Tibial nerve (tissue), 4 donors: ENCODE measurements at regions not wholly inside any gene's neighbourhood (a gene's known extent, or its start where the extent isn't known, plus 50 kb on each side); places are given as distances from the start of the nearest gene placed in this dataset.

Experiments
- DNase-seq, 2 donors: peaks; one replicate each; pipeline ENCODE4 v3.0.0-alpha.2; 2019; ENCODE audit warnings: low spot score in 2 of 2
- H3K27ac ChIP-seq, 4 donors: fragments of 200-600 bp; sonication (generic) in 3 of 4; one replicate each; pipeline ENCODE4 v1.5.1; 2017 to 2019; ENCODE audit warnings: mild to moderate bottlenecking in 1 of 4
- H3K27me3 ChIP-seq, 2 donors: fragments of 200-600 bp; sonication (generic) in 1 of 2; one replicate each; pipeline versions ENCODE4 v1.5.1 to v1.6.0; 2017 to 2019
- H3K36me3 ChIP-seq, 3 donors: fragments of 200-600 bp; sonication (generic); one replicate each; pipeline ENCODE4 v1.5.1; 2018 to 2019
- H3K4me1 ChIP-seq, 4 donors: fragments of 200-600 bp; sonication (generic) in 3 of 4; one replicate each; pipeline ENCODE4 v1.5.1; 2017 to 2019
- H3K4me3 ChIP-seq, 4 donors: fragments of 200-600 bp; sonication (generic) in 3 of 4; one replicate each; pipeline ENCODE4 v1.5.1; 2017 to 2019; ENCODE audit warnings: mild to moderate bottlenecking in 1 of 4, moderate library complexity in 1 of 4
- H3K9me3 ChIP-seq, 4 donors: fragments of 200-600 bp; sonication (generic) in 3 of 4; one replicate each; pipeline ENCODE4 v1.5.1; 2017 to 2019
- EP300 ChIP-seq, 2 donors: sonication (generic); formaldehyde crosslinking; IDR thresholded peaks; one replicate each; pipeline ENCODE4 v1.6.1; 2017; ENCODE audit warnings: antibody characterized with exemption in 2 of 2, mild to moderate bottlenecking in 1 of 2
- POLR2A ChIP-seq, 2 donors: fragments of 450-650 bp; IDR thresholded peaks; one replicate each; pipeline ENCODE4 v1.6.1; 2017; ENCODE audit warnings: antibody characterized with exemption in 2 of 2, mild to moderate bottlenecking in 2 of 2, moderate library complexity in 2 of 2
- WGBS, 2 donors: methylation state at CpG; one replicate each; pipeline ENCODE4 v1.1.5; 2018; 5-methylcytosine and 5-hydroxymethylcytosine counted together
- TF ChIP-seq, protein P1 (sequence below), 5 experiments: fragments of 200-600 bp in 3 of 5; fragments of 450-650 bp in 2 of 5; sonication (generic) in 3 of 5; IDR thresholded peaks; one replicate each; pipeline ENCODE4 v1.5.1; 2016 to 2019; ENCODE audit warnings: antibody characterized with exemption in 5 of 5, mild to moderate bottlenecking in 3 of 5, moderate library complexity in 2 of 5

DNA sequence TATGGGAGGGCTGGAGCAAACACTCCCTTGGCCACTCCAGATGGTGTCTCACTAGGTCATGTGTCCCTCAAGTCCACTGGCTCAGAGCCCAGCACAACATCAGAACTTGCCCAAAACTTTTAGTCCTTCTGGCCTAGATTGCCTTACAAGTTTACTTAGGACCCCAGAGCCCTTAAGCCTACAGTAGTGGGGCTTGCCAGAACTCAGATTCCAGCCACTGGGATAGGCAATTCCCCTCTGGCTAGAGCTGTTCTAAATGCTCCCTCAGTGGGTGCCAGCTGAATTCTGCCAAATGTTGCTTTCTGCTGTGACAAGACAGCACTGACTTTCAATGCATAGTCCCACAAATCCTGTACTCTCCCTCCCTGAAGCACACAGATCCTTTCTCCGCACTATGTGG is 331.1 kb downstream of the HTR7 start:
- TF ChIP-seq EP300 (IDR thresholded peaks at IDR 0.05) (no peak), POLR2A (IDR thresholded peaks at IDR 0.05) (no peak)
- TF ChIP-seq, protein P1, sequence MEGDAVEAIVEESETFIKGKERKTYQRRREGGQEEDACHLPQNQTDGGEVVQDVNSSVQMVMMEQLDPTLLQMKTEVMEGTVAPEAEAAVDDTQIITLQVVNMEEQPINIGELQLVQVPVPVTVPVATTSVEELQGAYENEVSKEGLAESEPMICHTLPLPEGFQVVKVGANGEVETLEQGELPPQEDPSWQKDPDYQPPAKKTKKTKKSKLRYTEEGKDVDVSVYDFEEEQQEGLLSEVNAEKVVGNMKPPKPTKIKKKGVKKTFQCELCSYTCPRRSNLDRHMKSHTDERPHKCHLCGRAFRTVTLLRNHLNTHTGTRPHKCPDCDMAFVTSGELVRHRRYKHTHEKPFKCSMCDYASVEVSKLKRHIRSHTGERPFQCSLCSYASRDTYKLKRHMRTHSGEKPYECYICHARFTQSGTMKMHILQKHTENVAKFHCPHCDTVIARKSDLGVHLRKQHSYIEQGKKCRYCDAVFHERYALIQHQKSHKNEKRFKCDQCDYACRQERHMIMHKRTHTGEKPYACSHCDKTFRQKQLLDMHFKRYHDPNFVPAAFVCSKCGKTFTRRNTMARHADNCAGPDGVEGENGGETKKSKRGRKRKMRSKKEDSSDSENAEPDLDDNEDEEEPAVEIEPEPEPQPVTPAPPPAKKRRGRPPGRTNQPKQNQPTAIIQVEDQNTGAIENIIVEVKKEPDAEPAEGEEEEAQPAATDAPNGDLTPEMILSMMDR (IDR thresholded peaks at IDR 0.05): no peak
- no peaks in the 10 kb centered on the region for H3K27me3 ChIP-seq
- 94 to 96% methylated on average over 1 of the region's 1 CpG for WGBS, 2 donors

GRCh38 chr10:90530521-90530920 is 327.3 kb downstream of the HTR7 start:
- Histone ChIP-seq H3K4me1 (no peaks in the 10 kb centered on the region), H3K36me3 (no peaks in the 10 kb centered on the region), H3K27ac (no peak overlapping the region), H3K27me3 (no peaks in the 10 kb centered on the region), H3K4me3 (no peak overlapping the region), H3K9me3 (peaks cover 0 to 5% (median 0%) of the 10 kb centered on the region in 4 donors)
- WGBS, 2 donors: 45 to 48% methylated on average over 3 of the region's 3 CpGs
- no peak for DNase-seq
- TF ChIP-seq, protein P1 (IDR thresholded peaks at IDR 0.05): no peak
- TF ChIP-seq EP300 (IDR thresholded peaks at IDR 0.05) (no peak), POLR2A (IDR thresholded peaks at IDR 0.05) (no peak)

More for the DNA sequence above, 331.1 kb downstream of the HTR7 start:
- DNase-seq: no peak
- Histone ChIP-seq H3K36me3 (no peaks in the 10 kb centered on the region), H3K4me1 (no peaks in the 10 kb centered on the region), H3K9me3 (peaks cover 0 to 6% (median 0%) of the 10 kb centered on the region in 4 donors), H3K4me3 (no peak overlapping the region), H3K27ac (no peak overlapping the region)

DNA sequence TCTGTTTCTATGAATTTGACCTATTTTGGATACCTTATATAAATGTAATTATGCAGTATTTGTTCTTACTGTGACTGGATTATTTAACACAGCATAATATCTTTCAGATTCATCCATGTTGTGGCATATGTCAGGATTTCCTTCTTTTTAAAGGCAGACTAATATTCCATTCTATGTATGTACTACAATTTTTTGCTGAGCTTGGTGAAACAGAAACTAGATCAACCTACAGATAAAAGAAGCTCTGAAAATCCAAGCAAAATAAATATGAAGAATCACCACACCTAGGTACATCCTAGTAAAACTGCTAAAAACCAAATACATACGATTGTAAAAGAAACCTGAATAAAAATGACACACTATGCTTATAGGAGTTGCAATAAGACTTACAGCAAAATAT is 300.5 kb downstream of the HTR7 start:
- H3K9me3 ChIP-seq: peaks cover 0 to 15% (median 2%) of the 10 kb centered on the region in 4 donors
- no peaks in the 10 kb centered on the region for H3K36me3 ChIP-seq
- TF ChIP-seq, protein P1 (IDR thresholded peaks at IDR 0.05): no peak
- TF ChIP-seq EP300 (IDR thresholded peaks at IDR 0.05) (no peak), POLR2A (IDR thresholded peaks at IDR 0.05) (no peak)
- DNase-seq: no peak
- H3K27ac ChIP-seq: no peak overlapping the region
- no peaks in the 10 kb centered on the region for H3K27me3 ChIP-seq
- 92 to 95% methylated on average over 1 of the region's 1 CpG for WGBS, 2 donors
- no peak overlapping the region for H3K4me3 ChIP-seq
- H3K4me1 ChIP-seq: no peaks in the 10 kb centered on the region

DNA sequence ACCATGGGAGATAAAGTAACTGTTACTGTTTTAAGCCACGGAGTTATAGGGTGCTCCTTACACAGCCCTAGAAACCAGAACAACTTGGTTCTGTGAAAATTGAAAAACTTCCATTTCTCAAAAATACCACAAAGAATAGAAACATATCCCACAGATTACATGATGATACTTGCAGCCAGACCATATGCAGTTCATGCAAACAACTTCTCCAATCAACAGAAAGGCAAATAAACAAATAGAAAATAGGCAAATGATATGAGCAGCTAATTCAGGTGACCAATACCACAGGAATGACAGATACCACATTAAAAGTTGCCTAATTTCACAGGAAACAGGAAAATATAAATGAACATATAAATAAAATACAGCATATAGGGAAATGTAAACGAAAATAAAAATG is 297.5 kb downstream of the HTR7 start:
- Histone ChIP-seq H3K9me3 (peaks cover 0 to 15% (median 2%) of the 10 kb centered on the region in 4 donors), H3K27ac (no peak overlapping the region), H3K36me3 (no peaks in the 10 kb centered on the region), H3K4me3 (no peak overlapping the region), H3K4me1 (no peaks in the 10 kb centered on the region), H3K27me3 (no peaks in the 10 kb centered on the region)
- no peak for TF ChIP-seq POLR2A (IDR thresholded peaks at IDR 0.05)
- DNase-seq: no peak
- 68 to 78% methylated on average over 2 of the region's 2 CpGs for WGBS, 2 donors

- Histone ChIP-seq H3K36me3 (no peaks in the 10 kb centered on the region), H3K4me3 (no peak overlapping the region), H3K27ac (no peak overlapping the region), H3K9me3 (peaks cover 0 to 15% (median 2%) of the 10 kb centered on the region in 4 donors), H3K27me3 (no peaks in the 10 kb centered on the region), H3K4me1 (no peaks in the 10 kb centered on the region)
- WGBS, 2 donors: 57 to 67% methylated on average over 4 of the region's 4 CpGs
- no peak for DNase-seq
- TF ChIP-seq EP300 (IDR thresholded peaks at IDR 0.05) (no peak), POLR2A (IDR thresholded peaks at IDR 0.05) (no peak)
- TF ChIP-seq, protein P1 (IDR thresholded peaks at IDR 0.05): no peak
Measured at GRCh38 chr10:90561666-90562065, 296.2 kb downstream of the HTR7 start.
